Uterus (tissue), 3 donors: ENCODE measurements at regions not wholly inside any gene's neighbourhood (a gene's known extent, or its start where the extent isn't known, plus 50 kb on each side); places are given as distances from the start of the nearest gene placed in this dataset.

Experiments
- DNase-seq, 2 donors: peaks; one replicate each; pipeline ENCODE4 v3.0.0-alpha.2; 2019 to 2020
- H3K27ac ChIP-seq, 2 donors: fragments of 200-600 bp; sonication (generic); 1 replicate in 1 of 2; 2 replicates in 1 of 2; pipeline ENCODE4 v1.5.1; 2016 to 2018
- H3K27me3 ChIP-seq, 2 donors: fragments of 200-600 bp; sonication (generic); one replicate each; pipeline ENCODE4 v1.5.1; 2018 to 2019; ENCODE audit warnings: control low read depth in 1 of 2
- H3K36me3 ChIP-seq, 2 donors: fragments of 200-600 bp; sonication (generic); one replicate each; pipeline ENCODE4 v1.5.1; 2019; ENCODE audit warnings: control low read depth in 1 of 2
- H3K4me1 ChIP-seq, 2 donors: fragments of 200-600 bp; sonication (generic); one replicate each; pipeline ENCODE4 v1.5.1; 2018 to 2019; ENCODE audit warnings: control low read depth in 1 of 2
- H3K4me3 ChIP-seq, 2 donors: fragments of 200-600 bp; sonication (generic); 1 replicate in 1 of 2; 2 replicates in 1 of 2; pipeline ENCODE4 v1.5.1; 2018 to 2019; ENCODE audit warnings: mild to moderate bottlenecking in 1 of 2
- H3K9me3 ChIP-seq, 2 donors: fragments of 200-600 bp; sonication (generic); one replicate each; pipeline ENCODE4 v1.5.1; 2019; ENCODE audit warnings: control low read depth in 1 of 2
- CTCF ChIP-seq, 4 experiments: fragments of 200-600 bp in 2 of 4; fragments of 450-650 bp in 2 of 4; sonication (generic) in 2 of 4; IDR thresholded peaks; one replicate each; pipeline ENCODE4 v1.5.1; 2016 to 2019; ENCODE audit warnings: antibody characterized with exemption in 4 of 4, mild to moderate bottlenecking in 2 of 4, moderate library complexity in 1 of 4
- POLR2A ChIP-seq, 2 donors: fragments of 450-650 bp; IDR thresholded peaks; one replicate each; pipeline ENCODE4 v1.6.1; 2016; ENCODE audit warnings: antibody characterized with exemption in 2 of 2, mild to moderate bottlenecking in 1 of 2, moderate library complexity in 1 of 2
- intact Hi-C: fragments of 100-400 bp; cut with DNase I; formaldehyde crosslinking; loops from one replicate; pipeline ENCODE4 v1.15.1; 2023; ENCODE audit warnings: low total_unique reads
- donor health status: DM: yes; HTN: yes; CAD: no.

GRCh38 chr1:4965346-4966075 is 311.1 kb downstream of the AJAP1 start:
- no peaks in the 10 kb centered on the region for H3K27me3 ChIP-seq
- TF ChIP-seq POLR2A (IDR thresholded peaks at IDR 0.05): no peak
- TF ChIP-seq CTCF (IDR thresholded peaks at IDR 0.05): no peak
- DNase-seq: no peak
- no peaks in the 10 kb centered on the region for H3K9me3 ChIP-seq
- H3K4me1 ChIP-seq: no peaks in the 10 kb centered on the region
- H3K27ac ChIP-seq: no peak overlapping the region
- H3K36me3 ChIP-seq: no peaks in the 10 kb centered on the region
- intact Hi-C loops: no loop called here
- no peak overlapping the region for H3K4me3 ChIP-seq

- Histone ChIP-seq H3K4me3 (no peak overlapping the region), H3K27ac (no peak overlapping the region), H3K9me3 (no peaks in the 10 kb centered on the region), H3K4me1 (no peaks in the 10 kb centered on the region), H3K36me3 (no peaks in the 10 kb centered on the region), H3K27me3 (no peaks in the 10 kb centered on the region)
- DNase-seq: no peak
- no peak for TF ChIP-seq CTCF (IDR thresholded peaks at IDR 0.05)
- no peak for TF ChIP-seq POLR2A (IDR thresholded peaks at IDR 0.05)
- intact Hi-C loops: no loop called here
Measured at GRCh38 chr1:4964634-4965345, 310.4 kb downstream of the AJAP1 start.

- intact Hi-C loops: no loop called here
- no peak for TF ChIP-seq CTCF (IDR thresholded peaks at IDR 0.05)
- TF ChIP-seq POLR2A (IDR thresholded peaks at IDR 0.05): no peak
- DNase-seq: no peak
Measured at GRCh38 chr1:4963251-4963650, 308.8 kb downstream of the AJAP1 start.

GRCh38 chr1:4962836-4963235 is 308.4 kb downstream of the AJAP1 start:
- no peak for DNase-seq
- Histone ChIP-seq H3K36me3 (no peaks in the 10 kb centered on the region), H3K9me3 (no peaks in the 10 kb centered on the region), H3K4me1 (no peaks in the 10 kb centered on the region), H3K27ac (no peak overlapping the region), H3K27me3 (no peaks in the 10 kb centered on the region), H3K4me3 (no peak overlapping the region)
- TF ChIP-seq POLR2A (IDR thresholded peaks at IDR 0.05) (no peak), CTCF (IDR thresholded peaks at IDR 0.05) (no peak)
- intact Hi-C loops: no loop called here

More at GRCh38 chr1:4963251-4963650, 308.8 kb downstream of the AJAP1 start:
- H3K27ac ChIP-seq: no peak overlapping the region
- H3K9me3 ChIP-seq: no peaks in the 10 kb centered on the region
- no peaks in the 10 kb centered on the region for H3K4me1 ChIP-seq
- H3K27me3 ChIP-seq: no peaks in the 10 kb centered on the region
- H3K36me3 ChIP-seq: no peaks in the 10 kb centered on the region
- H3K4me3 ChIP-seq: no peak overlapping the region

GRCh38 chr1:4961935-4962645 is 307.7 kb downstream of the AJAP1 start:
- Histone ChIP-seq H3K9me3 (no peaks in the 10 kb centered on the region), H3K36me3 (no peaks in the 10 kb centered on the region), H3K27ac (no peak overlapping the region), H3K4me1 (no peaks in the 10 kb centered on the region), H3K27me3 (no peaks in the 10 kb centered on the region), H3K4me3 (no peak overlapping the region)
- TF ChIP-seq CTCF (IDR thresholded peaks at IDR 0.05) (no peak), POLR2A (IDR thresholded peaks at IDR 0.05) (no peak)
- intact Hi-C loops: no loop called here
- DNase-seq: no peak
